Head of caudate nucleus (tissue), 42 donors: ENCODE measurements at regions not wholly inside any gene's neighbourhood (a gene's known extent, or its start where the extent isn't known, plus 50 kb on each side); places are given as distances from the start of the nearest gene placed in this dataset.

Source experiments
- DNase-seq, 42 donors: peaks; one replicate each; pipeline versions ENCODE4 v3.0.0 to v3.0.0-alpha.2; 2020 to 2021; ENCODE audit warnings: mixed read lengths in 7 of 42
- intact Hi-C: fragments of 100-400 bp; cut with DNase I; formaldehyde crosslinking; loops from one replicate; pipeline ENCODE4 v1.15.0; 2022

DNA sequence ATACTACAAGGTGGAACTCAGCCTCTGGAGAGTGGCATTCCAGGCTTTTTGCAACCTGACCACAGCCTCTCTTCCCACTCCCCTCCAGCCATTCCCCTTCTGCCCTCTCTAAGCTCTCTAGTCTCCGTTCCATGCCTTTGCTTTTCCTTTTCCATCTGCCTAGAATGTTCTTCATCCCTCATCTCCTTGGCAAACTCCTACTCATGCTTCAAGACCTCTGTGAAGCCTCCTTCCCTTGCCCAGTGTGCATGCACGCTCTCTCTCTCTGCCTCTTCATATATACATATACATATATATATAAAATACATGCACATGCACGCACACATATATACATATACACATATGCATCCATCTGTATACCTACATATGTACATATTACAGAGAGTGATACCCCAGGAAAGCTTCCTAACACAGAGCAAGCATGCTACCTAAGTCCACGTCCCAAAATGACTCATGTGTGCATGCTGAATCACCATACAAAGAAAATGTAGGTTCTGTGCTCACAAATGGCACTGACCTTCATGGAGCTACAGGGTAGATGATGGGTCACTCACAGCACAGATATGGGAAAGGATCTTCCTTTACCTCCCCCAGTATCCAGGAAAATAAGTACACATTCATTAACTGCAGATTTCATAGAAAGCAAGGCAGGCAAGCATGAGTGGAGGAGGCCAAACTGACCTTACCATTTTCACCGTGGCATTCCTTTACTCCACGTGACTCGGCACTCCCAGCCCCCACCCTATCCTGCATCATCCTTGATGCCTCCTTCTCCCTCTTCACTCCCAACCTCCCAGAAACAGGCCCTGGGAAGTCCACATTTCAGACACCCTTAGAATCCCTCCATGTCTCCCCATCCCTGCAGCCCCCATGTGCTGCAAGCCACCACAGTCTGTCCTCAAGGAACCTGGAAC is 238.4 kb upstream of the ZMIZ1 start:
- intact Hi-C loops, result no loop called here
- DNase-seq, result no peak

DNA sequence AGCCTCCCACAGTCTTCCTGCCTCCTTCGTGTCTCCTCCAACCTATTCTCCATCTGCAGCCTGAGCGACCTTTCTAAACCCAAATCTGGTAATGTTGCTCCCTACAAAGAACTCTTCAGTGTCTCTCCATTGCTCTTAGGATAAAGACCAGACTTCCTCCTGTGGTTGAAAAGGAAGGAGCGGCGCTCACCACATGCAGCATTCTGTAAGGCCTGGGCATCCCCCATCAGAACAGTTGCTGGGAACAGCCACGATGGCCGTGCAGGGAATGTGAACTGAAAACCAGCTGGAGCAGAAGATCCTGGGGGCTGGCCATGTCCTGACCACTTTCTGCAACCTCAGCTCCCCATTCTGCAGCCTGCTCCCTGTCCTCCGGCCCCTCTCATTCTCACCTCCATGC is 237.8 kb upstream of the ZMIZ1 start:
- intact Hi-C loops, result no loop called here
- DNase-seq, result no peak

DNA sequence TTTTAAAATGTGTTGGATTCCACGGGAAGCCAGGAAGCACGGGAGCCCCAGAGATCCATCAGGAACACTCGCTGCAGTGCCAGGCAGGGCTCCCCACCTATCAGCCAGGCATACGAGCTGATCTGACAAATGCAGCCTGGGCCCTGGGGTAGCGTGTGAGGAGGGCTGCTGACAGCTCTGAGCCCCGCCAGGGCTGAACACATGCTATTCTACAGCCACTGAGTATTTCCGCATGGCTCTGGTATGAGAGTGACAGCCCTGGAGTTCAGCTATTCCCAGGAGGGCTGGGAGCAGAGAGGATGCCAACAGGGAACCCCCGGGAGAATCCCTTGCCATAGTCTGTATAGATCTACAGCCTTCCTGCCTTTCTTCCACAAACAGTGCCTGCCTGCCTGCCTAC is 237.3 kb upstream of the ZMIZ1 start:
- DNase-seq, result no peak
- intact Hi-C loops, result no loop called here

DNA sequence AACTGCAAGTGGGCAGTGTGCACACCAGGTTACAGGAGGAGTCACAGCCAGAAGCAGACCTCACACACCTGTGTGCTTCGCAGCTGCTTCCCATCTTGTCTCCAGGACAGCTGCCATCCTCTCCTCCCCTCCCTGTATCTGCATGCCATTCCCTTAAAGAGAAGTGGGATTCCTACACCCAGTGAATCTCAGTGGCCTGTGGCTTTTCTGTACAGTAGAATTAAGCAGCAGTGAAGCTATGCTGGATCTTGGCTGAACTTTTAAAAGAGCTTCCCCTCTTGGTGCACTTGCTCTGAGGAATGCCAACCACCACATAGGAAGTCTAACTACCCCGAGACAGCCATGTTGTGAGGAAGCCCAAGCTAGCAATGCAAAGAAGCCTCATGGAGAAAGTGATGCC is 236.5 kb upstream of the ZMIZ1 start:
- intact Hi-C loops, result no loop called here
- DNase-seq, result no peak

DNA sequence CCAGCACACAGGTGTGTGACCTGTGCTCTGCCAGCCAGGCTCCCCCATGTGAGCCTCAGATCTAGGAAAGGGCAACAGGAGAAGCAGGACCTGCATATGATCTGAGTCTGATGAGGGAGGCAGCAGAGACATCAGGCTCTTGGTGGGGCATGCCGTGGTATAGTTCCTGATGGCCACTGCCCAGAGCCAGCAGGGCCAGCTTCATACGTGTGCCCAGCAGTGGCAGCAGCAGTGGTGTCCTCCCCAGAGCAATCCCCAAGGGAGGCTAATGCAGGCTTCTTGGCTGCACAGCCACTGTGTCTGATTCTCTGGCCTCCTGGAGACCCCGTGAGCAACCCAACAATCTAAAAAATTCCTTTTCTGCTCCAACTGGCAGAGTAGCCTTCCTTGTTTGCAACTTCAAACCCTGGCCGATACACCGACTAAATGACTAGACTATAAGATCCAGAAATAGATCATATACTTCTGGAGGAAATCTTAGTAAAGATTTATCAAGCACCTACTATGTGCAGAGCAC is 230.6 kb upstream of the ZMIZ1 start:
- no peak for DNase-seq
- intact Hi-C loops, result no loop called here

DNA sequence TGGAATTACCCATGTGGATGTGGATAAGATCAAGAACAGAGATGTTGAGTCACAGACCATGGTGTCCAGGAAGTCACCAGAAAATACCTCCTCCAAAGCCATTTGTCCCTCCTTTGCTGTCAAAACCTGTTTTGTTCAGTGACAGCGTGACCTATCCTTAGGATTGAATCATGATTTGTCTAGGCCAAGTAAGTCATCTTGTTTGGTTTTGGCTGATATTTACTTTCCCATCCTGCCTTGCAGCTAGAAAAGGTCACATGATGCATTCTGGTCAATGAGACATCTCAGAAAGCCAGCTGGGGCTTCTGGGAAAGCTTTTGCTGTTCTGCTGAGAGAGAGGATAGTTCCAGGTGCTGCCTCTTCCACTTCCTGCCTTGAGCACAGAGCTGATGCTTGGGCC is 225.3 kb upstream of the ZMIZ1 start:
- intact Hi-C loops, result no loop called here
- DNase-seq, result no peak

DNA sequence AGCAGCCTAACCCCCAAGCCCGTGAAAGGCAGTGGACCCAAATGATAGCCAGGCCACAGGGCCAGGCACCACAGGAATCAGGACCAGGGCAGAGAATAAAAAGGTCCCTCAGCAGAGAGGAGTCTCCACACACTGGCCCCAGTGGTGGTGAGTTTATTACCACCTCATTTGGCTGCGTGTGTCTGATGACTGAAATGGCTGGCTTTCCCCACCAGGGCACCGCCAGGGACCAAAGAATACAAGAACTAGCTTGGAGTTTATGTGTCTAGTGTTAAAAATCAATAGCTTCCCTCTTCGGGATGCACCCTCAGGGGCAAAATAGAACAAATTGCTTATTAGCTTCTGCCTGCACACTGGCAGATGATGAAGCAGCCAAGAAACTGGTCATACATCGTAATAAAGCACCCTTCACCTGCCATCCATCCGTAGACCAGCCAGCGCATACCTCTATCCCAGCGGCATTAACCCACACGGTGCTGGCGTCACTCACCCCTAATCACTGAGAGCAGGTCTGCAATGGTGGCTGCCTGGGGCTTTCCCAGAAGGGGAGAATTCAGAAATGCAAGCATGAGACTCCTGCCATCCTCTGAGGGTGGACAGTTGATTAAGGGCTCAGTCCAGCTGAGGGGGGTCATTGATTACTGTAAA is 223.7 kb upstream of the ZMIZ1 start:
- intact Hi-C loops, result no loop called here
- no peak for DNase-seq

DNA sequence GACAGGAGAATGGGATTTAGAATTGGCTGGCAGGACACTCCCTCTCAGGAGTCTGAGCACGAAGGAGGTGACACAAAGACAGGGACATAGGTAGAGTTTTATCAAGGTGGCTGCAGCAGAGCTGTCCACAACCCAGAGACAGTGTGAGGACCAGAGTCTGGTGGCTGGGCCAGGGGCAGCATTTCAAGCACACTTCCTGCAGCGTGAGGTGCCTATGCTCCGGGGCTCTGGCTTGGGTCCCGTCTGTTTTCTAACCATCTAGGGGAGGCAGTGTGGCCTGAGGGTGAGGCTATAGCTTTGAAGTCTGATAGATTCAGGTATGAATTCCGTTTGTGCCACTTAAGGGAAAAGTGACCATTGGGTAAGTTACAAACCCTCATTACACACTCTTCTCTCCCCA is 222.7 kb upstream of the ZMIZ1 start:
- intact Hi-C loops, result no loop called here

DNA sequence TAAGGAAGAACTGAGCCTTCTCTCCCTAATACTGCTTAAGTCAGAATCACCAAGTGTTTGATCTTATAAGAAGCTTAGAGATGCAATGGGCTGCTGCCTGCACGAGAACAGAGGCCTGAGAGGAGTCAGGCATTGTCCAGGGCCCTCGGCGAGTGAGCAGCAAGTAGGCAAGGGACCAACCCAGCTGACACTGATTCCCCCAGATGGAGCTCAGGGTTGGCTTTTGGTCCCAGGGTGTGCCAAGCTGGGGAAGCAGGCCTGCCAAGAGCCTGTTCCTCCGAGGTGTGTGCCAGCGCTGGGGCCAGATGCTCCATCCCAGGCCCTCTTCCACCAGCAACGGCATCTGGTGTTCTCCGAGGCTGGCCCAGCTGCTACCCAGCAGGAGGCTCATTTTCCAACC is 222.0 kb upstream of the ZMIZ1 start:
- intact Hi-C loops, result no loop called here
- peak; percentile 52 to 91 (median 75) for DNase-seq

More for the DNA sequence above, 222.7 kb upstream of the ZMIZ1 start:
- DNase-seq, result no peak

DNA sequence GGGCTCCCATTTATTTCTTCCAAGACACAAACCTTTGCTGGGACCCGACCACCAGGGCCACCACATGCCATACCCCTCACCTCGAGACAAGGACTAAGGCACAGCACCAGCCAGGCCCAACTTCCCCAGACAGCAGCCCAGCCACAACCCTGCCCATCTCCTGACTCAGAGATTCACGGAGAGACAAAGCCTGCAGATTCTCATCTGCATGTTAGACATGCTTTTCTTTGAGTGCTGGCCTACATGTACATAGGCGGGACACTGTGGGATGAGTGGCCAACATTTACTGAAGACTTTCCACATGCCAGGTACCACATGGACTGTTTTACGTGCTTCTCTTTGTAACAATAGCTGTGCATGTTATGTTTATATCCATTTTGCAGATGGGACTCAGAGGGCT is 221.3 kb upstream of the ZMIZ1 start:
- intact Hi-C loops, result no loop called here
- DNase-seq, result no peak

DNA sequence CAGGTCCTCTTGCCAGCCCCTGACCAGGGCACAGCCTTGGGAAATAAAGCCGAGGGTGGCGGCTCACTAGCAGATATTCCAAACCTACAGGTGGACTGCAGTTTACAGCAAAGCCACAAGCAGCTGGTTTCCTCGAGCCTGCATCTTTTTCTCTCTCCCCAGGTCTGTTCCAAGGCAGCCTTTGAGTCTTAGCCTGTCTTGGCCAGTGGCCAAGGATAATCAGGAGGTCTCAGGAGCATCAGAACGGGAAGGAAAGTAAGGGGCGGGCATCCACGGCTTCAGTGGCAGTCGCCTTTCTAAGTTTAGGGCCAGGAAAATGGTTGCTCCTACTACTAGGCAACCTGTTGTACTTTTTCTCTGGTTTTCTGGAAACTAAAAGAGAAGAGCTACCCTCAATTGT is 219.7 kb upstream of the ZMIZ1 start:
- DNase-seq, result peak in 1 of 42 donors; percentile 23
- intact Hi-C loops, result no loop called here

DNA sequence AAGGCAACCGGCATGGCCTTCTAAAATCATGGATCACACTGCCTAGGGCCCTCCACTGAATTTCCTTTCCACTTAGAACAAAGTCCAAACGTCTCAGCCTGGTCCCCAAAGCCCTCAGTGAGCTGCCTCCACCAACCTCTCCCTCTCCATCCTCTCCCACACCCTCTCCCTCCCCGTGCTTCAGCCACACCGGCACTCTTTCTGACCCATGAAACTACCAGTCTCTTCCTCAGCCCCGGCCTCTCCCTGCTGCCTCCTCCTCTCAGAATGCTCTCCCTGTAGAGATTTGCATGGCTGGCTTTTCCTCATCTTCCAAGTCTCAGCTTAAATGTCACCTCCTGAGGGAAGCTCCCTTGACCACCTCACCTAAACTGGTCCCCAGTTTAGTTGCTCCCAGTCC is 219.0 kb upstream of the ZMIZ1 start:
- intact Hi-C loops, result loop anchor here (10.0 kb wide), 1 partner anchor 345 kb away; no protein-coding TSS in a partner anchor
- DNase-seq, result no peak

DNA sequence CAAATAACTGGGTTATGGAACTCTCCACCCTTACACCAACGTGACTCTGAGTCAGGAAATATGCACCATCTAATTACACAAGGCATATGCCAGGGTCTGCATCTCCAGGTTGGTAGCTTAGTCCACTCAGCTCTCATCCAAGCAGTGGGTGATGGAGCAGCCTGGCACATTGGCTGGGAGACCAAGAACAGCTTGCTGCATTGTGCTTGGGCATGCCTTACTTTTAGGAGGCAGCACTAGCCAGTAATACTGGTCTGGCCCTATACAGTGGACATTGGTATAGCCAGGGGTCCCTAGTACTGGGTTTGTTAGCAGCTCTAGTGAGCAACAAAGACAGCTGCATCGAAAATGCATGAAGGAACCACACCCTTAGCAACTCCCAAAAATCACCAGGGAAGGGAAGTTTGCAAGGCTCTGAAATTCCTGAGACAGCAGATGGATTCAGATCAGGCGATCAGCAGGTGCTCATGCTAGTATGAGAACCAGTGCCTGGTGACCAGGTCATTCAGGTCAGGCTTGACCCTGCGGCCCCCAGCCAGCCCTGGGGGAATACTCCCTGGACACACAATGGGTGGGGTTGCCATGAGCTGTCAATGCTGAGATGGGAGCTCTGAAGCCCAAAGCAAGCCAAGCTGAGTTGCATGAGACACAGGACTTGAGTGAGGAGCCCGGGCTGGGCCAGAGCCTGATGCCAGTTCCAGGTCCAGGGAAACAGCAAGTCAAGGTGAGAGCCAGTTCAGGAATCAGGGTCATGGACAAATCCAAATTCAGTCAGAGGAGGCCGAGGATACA is 217.9 kb upstream of the ZMIZ1 start:
- DNase-seq, result peak in 2 of 42 donors; percentile 6 to 25
- intact Hi-C loops, result loop anchor here (10.0 kb wide), 1 partner anchor 344 kb away; no protein-coding TSS in a partner anchor

DNA sequence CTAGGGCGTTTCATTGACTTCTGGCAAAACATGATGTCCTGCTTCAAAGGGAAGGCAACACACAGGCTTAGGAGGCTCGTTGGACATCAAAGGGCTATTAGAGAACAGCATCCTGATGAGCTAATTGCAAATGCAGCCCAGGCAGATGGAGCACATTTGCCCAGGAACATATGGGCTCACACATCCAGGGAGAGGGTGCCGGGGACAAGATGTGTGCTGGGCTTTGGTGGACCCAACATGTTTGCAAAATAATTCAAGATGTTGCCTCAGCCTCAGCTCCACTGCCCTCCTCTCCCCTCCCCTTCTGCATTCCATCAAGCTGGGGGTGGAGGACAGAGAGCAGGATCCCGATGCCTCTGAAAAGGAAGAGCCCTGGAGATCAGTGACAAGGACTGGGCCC is 217.1 kb upstream of the ZMIZ1 start:
- intact Hi-C loops, result loop anchor here (10.0 kb wide), 1 partner anchor 343 kb away; no protein-coding TSS in a partner anchor

DNA sequence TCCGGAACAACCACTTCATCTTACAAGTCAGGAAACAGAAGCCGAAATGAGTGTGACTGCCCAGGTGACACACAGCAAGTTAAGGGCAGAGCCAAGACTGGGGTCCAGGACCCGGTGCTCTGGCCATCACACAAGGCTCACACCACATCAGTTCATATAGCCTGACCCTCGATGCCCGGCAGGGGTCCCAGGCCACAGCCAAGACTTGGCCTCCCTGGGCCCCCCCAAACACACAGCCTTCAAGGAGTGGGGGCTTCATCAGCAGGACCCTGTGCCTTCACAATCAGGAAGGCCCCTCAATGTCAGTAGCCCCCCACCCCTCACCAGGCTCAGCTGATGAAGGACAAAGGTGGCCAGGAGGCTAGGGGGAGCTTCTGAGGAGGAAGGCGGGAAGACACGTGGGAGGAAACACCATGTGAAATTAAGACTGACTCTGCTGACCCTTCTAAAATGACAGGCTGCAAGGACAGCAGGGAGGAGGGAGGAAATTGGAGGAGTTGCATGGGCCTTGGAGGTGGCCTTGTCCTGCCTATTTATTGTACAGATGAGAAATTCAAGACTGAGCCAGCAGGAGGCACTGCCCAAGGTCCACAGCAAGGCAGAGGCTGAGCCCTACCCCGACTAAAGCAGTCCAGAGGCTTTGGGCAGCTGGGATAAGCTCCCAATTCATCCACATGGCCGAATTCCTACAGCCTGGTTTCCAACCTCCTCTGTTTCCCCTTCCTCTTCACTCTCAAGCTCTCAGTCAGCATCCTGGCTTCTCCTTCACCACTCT is 216.1 kb upstream of the ZMIZ1 start:
- DNase-seq, result no peak
- intact Hi-C loops, result loop anchor here (10.0 kb wide), 1 partner anchor 342 kb away; no protein-coding TSS in a partner anchor

More for the DNA sequence above, 217.1 kb upstream of the ZMIZ1 start:
- peak in 2 of 42 donors; percentile 6 to 22 for DNase-seq

DNA sequence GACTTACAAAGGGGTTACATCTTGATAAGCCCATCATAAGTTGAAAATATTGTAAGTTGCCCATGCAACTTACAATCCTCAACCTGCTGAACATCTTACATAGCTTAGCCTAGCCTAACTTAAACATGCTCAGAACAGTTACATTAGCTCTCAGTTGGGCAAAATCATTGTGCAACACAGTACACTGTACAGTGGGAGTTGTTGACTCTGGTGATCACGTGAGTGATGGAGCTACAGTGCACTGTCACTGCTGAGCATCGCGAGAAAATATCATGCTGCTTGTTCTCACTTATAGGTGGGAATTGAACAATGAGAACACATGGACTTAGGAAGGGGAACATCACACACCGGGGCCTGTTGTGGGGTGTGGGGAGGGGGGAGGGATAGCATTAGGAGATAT is 214.9 kb upstream of the ZMIZ1 start:
- no peak for DNase-seq
- intact Hi-C loops, result loop anchor here (10.0 kb wide), 1 partner anchor 341 kb away; no protein-coding TSS in a partner anchor

DNA sequence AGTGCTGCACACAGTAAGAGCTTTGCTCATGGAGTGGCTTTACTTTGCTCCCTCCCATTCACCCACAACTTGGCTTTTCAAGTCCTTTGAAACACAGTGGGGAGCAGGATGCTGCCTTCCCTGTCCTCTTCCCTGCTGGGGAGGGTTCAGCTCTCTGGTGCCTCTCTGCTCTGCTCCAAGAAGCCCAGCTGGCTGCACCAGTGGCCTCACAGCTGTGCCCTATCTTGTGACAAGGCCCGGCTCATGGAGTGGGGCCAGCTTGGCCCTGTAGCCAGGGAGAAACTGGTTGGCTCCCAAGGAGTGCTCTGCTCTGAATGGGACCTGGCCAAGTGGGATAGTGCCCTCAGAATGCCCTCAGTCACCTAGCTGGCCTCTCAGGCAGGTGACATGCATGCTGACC is 212.3 kb upstream of the ZMIZ1 start:
- peak; percentile 74 to 95 (median 90) for DNase-seq
- intact Hi-C loops, result loop anchor here (2.0 to 10.0 kb wide), 2 partner anchors 56 to 338 kb away; no protein-coding TSS in a partner anchor

DNA sequence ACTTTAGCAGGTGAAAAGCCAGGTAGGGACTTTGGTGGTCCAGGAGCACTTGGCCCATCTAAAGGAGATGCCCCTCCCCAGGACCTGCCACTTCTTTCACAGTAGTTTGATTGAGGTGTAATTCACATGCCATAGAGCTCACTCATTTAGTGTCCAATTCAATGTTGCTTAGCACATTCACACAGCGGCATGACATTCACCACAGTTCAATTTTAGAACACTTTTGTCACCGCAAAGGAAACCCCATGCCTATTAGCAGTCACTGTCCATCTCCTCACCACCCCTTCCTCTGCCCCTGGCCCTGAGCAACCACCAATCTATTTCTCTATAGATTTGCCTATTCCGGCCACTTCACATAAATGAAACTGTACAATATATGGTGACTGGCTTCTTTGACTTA is 211.6 kb upstream of the ZMIZ1 start:
- DNase-seq, result peak in 2 of 42 donors; percentile 8 to 32
- intact Hi-C loops, result loop anchor here (2.0 to 10.0 kb wide), 2 partner anchors 56 to 338 kb away; no protein-coding TSS in a partner anchor
